ENCODE measurements at regions not wholly inside any gene's neighbourhood (a gene's known extent, or its start where the extent isn't known, plus 50 kb on each side); places are given as distances from the start of the nearest gene placed in this dataset.

DNA sequence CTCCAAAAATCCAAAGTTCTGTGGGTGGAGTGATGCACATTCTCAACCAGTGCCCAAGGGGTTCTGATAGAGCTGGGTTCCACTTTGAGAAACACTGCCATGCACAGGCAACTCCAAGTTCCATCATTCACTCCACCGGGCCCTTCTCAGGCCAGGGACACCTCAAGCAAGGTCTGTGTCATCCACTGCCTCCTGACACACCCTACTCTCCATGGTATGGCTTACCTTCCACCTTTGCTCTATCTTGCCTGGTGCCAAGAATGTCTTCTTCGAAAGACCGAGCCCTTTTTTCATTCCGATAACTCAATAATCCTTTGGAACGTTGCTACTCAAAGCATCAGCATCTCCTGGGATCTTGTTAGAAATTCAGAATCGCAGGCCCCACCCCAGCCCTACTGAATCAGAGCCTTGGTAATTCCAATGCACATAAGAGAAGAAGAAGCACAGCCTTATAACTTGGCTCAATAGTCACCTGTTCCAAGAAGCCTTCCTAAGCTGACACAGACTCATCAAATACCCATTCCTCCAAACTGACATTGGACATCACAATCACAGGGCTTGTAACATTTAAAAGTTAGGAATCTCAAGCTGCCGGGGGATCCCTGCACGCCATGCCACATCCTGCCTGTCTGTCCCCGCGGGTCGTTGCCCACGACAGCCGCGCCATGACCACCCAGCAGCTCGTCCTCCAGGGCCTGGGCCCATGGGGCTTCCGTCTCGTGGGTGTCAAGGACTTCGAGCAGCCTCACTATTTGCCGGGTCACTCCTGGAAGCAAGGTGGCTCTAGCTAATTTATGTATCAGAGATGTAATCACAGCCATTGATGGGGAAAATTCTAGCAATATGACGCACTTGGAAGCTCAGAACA lies 66.4 kb downstream of the VCPKMT start:
- WGBS (ENCODE audit: insufficient coverage): 95% methylated on average over 18 of the region's 20 CpGs
- Histone ChIP-seq H3K4me2 (replicated peaks; ENCODE audit: low read depth, low read length, poor library complexity, severe bottlenecking) (no peak overlapping the region), H4K20me1 (ENCODE audit: control insufficient read depth, insufficient read depth, low read length, poor library complexity, severe bottlenecking) (no peaks in the 10 kb centered on the region), H3K9me3 (ENCODE audit: control extremely low read depth in 1 of 3, control insufficient read depth in 2 of 3, insufficient read depth in 1 of 3, low read length in 2 of 3) (no peaks in the 10 kb centered on the region), H3K4me3 (ENCODE audit: control extremely low read depth in 1 of 5, extremely low read depth in 1 of 5, insufficient read depth in 1 of 5, low read depth in 2 of 5, low read length in 4 of 5) (no peak overlapping the region), H3K27ac (ENCODE audit: low read length in 2 of 2) (no peak overlapping the region), H2AFZ (ENCODE audit: insufficient read depth, low read depth, low read length, poor library complexity, severe bottlenecking) (no peak overlapping the region), H3K79me2 (ENCODE audit: control insufficient read depth, insufficient read depth, low read length) (peaks cover 12% of the 10 kb centered on the region), H3K9ac (ENCODE audit: low read length) (no peak overlapping the region), H3K36me3 (replicated peaks in 1 of 2; ENCODE audit: control extremely low read depth in 1 of 2, control insufficient read depth in 1 of 2, extremely low read depth in 1 of 2, insufficient read depth in 2 of 2, low read length in 1 of 2) (peaks cover 2 to 23% of the 10 kb centered on the region in 2 experiments), H3K4me1 (ENCODE audit: control insufficient read depth in 2 of 2, insufficient read depth in 2 of 2, low read length in 2 of 2) (peaks cover 35 to 36% of the 10 kb centered on the region in 2 donors), H3K27me3 (replicated peaks in 1 of 4; ENCODE audit: control extremely low read depth in 1 of 4, control insufficient read depth in 3 of 4, insufficient read depth in 4 of 4, low read length in 3 of 4) (no peaks in the 10 kb centered on the region)
- intact Hi-C loops (cut with micrococcal nuclease): no loop called here
- POLR2A ChIA-PET: interaction anchor here (0.9 kb wide), 1 partner anchor 170 kb away, joined by 3 read pairs; no protein-coding TSS in a partner anchor
- H3K27me3 Mint-ChIP-seq: no peaks in the 10 kb centered on the region
- DNase-seq (no peak), ATAC-seq (ENCODE audit: low read depth) (no peak)
- TF ChIP-seq, protein P1, sequence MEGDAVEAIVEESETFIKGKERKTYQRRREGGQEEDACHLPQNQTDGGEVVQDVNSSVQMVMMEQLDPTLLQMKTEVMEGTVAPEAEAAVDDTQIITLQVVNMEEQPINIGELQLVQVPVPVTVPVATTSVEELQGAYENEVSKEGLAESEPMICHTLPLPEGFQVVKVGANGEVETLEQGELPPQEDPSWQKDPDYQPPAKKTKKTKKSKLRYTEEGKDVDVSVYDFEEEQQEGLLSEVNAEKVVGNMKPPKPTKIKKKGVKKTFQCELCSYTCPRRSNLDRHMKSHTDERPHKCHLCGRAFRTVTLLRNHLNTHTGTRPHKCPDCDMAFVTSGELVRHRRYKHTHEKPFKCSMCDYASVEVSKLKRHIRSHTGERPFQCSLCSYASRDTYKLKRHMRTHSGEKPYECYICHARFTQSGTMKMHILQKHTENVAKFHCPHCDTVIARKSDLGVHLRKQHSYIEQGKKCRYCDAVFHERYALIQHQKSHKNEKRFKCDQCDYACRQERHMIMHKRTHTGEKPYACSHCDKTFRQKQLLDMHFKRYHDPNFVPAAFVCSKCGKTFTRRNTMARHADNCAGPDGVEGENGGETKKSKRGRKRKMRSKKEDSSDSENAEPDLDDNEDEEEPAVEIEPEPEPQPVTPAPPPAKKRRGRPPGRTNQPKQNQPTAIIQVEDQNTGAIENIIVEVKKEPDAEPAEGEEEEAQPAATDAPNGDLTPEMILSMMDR (IDR thresholded peaks at IDR 0.05): no peak
- TF ChIP-seq EZH2 (IDR thresholded peaks at IDR 0.05; ENCODE audit: borderline replicate concordance, insufficient read depth, low read depth, low read length, poor library complexity, severe bottlenecking): no peak
- H3K9me3 Mint-ChIP-seq (ENCODE audit: insufficient read depth): no peaks in the 10 kb centered on the region
- CTCF ChIA-PET: interaction anchor here (0.6 to 1.7 kb wide), 5 partner anchors 12 to 187 kb away, joined by 3 to 4 read pairs (median 3); no protein-coding TSS in a partner anchor
- H3K4me1 Mint-ChIP-seq: peaks cover 49% of the 10 kb centered on the region
- peak overlapping the region; percentile 60 for H3K27ac Mint-ChIP-seq
- no peak overlapping the region for H3K4me3 Mint-ChIP-seq

DNA sequence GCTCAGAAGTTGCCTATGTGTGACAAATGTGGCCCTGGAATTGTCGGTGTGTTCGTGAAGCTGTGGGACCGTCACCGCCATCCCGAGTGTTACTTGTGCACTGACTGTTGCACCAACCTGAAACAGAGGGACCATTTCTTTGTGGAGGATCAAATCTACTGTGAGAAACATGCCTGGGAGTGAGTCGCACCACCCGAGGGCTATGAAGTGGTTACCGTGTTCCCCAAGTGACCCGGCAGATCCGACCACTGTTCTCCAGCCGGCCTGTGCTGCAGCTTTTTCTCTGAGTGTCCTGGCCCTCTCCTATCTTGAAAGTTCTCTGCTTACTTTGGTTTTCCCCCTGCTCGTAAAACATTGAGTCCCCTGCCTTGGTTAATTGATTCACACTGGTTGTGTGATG lies 65.3 kb downstream of the VCPKMT start:
- no peaks in the 10 kb centered on the region for H3K27me3 Mint-ChIP-seq
- H3K4me1 Mint-ChIP-seq: peaks cover 44% of the 10 kb centered on the region
- ChIA-PET CTCF (interaction anchor here (1.3 to 1.7 kb wide), 3 partner anchors 12 to 188 kb away, joined by 3 to 4 read pairs (median 3); no protein-coding TSS in a partner anchor), POLR2A (no interaction called here)
- Histone ChIP-seq H3K79me2 (ENCODE audit: control insufficient read depth, insufficient read depth, low read length) (peaks cover 20% of the 10 kb centered on the region), H2AFZ (ENCODE audit: insufficient read depth, low read depth, low read length, poor library complexity, severe bottlenecking) (no peak overlapping the region), H3K4me1 (ENCODE audit: control insufficient read depth in 2 of 2, insufficient read depth in 2 of 2, low read length in 2 of 2) (peaks cover 31 to 33% of the 10 kb centered on the region in 2 donors), H3K27ac (ENCODE audit: low read length in 2 of 2) (no peak overlapping the region), H3K36me3 (replicated peaks in 1 of 2; ENCODE audit: control extremely low read depth in 1 of 2, control insufficient read depth in 1 of 2, extremely low read depth in 1 of 2, insufficient read depth in 2 of 2, low read length in 1 of 2) (peaks cover 0 to 18% of the 10 kb centered on the region in 2 experiments), H3K9me3 (ENCODE audit: control extremely low read depth in 1 of 3, control insufficient read depth in 2 of 3, insufficient read depth in 1 of 3, low read length in 2 of 3) (no peaks in the 10 kb centered on the region), H3K4me2 (replicated peaks; ENCODE audit: low read depth, low read length, poor library complexity, severe bottlenecking) (no peak overlapping the region), H3K4me3 (ENCODE audit: control extremely low read depth in 1 of 5, extremely low read depth in 1 of 5, insufficient read depth in 1 of 5, low read depth in 2 of 5, low read length in 4 of 5) (no peak overlapping the region), H4K20me1 (ENCODE audit: control insufficient read depth, insufficient read depth, low read length, poor library complexity, severe bottlenecking) (no peaks in the 10 kb centered on the region), H3K9ac (ENCODE audit: low read length) (no peak overlapping the region), H3K27me3 (replicated peaks in 1 of 4; ENCODE audit: control extremely low read depth in 1 of 4, control insufficient read depth in 3 of 4, insufficient read depth in 4 of 4, low read length in 3 of 4) (no peaks in the 10 kb centered on the region)
- ATAC-seq (ENCODE audit: low read depth) (no peak), DNase-seq (no peak)
- 96% methylated on average over 11 of the region's 12 CpGs for WGBS (ENCODE audit: insufficient coverage)
- H3K27ac Mint-ChIP-seq: no peak overlapping the region
- intact Hi-C loops (cut with micrococcal nuclease): no loop called here
- H3K4me3 Mint-ChIP-seq: no peak overlapping the region
- TF ChIP-seq, protein P1 (IDR thresholded peaks at IDR 0.05): no peak
- TF ChIP-seq EZH2 (IDR thresholded peaks at IDR 0.05; ENCODE audit: borderline replicate concordance, insufficient read depth, low read depth, low read length, poor library complexity, severe bottlenecking): no peak
- H3K9me3 Mint-ChIP-seq (ENCODE audit: insufficient read depth): no peaks in the 10 kb centered on the region
